GM12872 (cell line): ENCODE measurements at regions not wholly inside any gene's neighbourhood (a gene's known extent, or its start where the extent isn't known, plus 50 kb on each side); places are given as distances from the start of the nearest gene placed in this dataset.

ENCODE experiments used
- TF ChIP-seq, protein P1 (sequence below): IDR thresholded peaks from 3 replicates; pipeline ENCODE4 v1.5.1; 2011; ENCODE audit warnings: low read depth, mild to moderate bottlenecking, low read length, moderate library complexity; ENCODE audit not compliant: insufficient read depth

DNA sequence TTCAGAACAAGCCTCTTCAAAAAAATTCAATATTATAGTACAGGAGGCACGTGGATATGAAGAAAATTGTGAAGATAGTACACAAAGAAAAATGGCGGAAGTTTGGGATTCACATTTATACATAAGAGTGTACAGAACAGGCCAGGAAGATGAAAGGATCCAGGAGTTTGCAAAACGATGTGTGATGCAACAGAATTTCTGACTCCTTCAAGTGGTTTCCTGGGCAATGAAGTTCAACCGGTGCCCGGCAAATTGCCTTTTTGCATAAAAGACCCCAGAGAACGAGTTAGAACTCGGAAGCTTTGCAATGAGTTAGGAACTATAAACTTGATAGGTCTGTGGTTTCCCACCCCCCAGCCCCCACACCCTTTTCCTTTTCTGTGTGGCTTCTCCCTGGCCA, 189.1 kb downstream of the SALL1 start:
- TF ChIP-seq, protein P1, sequence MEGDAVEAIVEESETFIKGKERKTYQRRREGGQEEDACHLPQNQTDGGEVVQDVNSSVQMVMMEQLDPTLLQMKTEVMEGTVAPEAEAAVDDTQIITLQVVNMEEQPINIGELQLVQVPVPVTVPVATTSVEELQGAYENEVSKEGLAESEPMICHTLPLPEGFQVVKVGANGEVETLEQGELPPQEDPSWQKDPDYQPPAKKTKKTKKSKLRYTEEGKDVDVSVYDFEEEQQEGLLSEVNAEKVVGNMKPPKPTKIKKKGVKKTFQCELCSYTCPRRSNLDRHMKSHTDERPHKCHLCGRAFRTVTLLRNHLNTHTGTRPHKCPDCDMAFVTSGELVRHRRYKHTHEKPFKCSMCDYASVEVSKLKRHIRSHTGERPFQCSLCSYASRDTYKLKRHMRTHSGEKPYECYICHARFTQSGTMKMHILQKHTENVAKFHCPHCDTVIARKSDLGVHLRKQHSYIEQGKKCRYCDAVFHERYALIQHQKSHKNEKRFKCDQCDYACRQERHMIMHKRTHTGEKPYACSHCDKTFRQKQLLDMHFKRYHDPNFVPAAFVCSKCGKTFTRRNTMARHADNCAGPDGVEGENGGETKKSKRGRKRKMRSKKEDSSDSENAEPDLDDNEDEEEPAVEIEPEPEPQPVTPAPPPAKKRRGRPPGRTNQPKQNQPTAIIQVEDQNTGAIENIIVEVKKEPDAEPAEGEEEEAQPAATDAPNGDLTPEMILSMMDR, result no peak

DNA sequence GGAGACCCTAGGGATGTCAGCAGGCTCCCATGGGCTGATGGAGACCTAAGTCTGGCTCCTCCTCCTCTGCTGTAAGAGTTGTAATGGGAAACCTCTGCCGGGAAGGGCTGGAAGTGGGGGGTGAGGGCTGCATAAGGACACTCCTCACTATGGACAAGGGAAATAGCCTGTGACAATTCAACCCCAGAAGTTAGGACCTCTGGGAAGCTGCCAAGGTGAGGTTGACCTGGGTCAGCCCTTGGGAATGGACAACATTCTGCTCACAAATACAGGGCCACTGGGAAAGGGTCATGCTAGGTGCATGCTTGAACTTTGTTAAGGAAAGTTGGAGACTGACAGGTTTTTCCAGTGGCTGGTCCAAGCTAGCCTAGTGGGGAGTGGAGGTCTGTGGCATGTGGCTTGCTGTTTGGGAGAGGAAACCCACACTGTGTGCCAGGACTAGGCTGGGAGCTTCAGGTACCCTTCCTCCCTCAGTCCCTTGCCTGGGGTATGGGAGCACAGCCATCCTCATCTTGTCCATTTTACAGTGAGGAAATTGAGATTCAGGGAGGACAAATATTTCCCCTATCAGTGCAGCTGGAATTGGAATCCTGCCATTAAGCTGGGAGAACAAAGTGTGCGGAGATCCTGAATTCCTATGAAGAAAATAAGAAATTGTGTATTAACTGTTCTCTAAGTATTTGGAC, 190.4 kb downstream of the SALL1 start:
- TF ChIP-seq, protein P1, result no peak

DNA sequence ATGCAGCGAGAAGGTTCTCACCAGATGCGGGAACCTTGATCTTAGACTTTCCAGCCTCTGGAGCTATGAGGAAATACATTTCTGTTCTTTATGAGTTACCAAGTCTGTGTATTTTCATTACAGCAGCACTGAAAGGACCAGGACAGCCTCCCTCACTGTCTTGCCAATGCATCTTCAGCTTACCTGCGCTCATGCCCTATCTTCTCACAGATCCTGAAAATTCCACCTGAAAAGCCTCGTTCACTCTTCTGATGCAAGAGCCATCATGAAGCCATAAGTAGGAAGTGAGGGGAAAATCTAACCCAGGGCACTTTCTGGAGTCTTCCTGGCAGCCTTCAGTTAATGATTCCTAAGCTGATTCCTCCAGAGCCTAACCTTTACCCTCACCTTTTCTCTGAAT, 194.0 kb downstream of the SALL1 start:
- TF ChIP-seq, protein P1, result no peak

DNA sequence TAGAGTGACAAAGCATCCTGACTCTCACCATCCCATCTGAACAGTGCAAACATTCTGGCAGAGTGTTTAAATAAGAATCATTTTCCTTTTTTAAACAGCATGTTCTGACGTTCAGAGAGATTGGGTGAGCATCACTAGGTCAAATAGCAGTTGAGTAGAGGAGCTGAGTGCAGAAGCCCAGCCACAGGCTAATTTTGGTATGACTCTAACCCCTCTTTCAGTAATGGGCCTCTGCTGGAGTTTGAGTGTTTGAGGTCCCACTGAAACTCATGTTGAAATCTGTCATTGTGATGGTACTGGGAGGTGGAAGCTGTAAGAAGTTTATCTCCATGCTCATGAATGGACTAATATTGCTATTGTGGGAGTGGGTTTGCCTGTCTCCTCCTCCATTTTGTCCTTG, 194.4 kb downstream of the SALL1 start:
- TF ChIP-seq, protein P1, result no peak

DNA sequence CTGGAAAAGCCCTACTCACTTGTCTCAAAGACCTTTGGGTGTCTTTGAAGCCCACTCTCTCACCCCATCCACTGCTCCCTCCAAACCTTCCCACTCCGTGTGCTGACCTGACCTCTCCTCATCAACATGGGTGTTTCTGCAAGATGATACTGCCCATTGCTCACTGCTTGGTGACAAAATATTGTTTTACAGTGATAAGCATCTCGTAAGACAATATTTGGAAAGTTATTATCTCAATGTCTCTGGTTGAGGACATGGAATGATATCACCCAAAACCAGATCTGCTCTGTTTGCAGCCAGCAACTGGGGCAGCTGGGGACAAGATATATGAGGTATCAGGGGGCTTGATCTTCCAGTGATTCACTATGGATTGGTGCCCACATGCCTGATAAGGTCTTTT, 195.8 kb downstream of the SALL1 start:
- TF ChIP-seq, protein P1, result no peak

DNA sequence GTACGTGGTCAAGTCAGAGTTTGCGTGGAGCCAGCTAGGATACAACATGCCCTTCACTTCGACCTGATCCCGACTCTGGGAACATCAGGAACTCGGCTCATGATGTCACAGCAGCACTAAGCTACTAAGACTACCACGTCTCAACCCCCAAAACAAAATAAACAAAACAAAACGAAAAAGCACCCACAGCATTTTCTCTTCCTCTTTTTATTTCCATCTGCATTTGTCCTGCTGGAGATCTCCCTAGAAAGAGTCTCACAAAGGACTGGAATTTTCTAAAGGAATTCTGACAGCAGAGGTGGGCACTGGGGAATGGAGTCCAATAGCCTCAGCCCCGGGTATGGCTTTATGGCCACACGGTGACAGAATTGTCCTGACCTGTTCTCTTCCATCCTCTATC, 196.6 kb downstream of the SALL1 start:
- TF ChIP-seq, protein P1, result no peak

DNA sequence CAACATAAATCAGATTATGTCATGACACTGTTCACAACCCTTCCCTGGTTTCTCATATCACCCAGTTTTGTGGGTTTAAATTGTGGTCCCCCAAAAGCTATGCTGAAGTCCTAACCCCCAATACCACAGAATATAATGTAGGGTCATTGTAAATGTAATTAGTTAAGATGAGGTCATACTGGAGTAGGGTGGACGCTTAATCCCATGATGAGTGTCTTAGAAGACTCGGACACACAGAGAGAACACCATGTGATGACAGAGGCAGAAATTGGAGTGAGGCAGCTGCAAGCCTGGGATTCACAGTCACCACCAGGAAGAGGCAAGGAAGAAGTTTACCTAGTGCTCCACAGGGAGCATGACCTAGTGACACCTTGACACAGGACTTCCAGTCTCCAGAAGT, 197.8 kb downstream of the SALL1 start:
- TF ChIP-seq, protein P1, result no peak
